ENCODE measurements at regions not wholly inside any gene's neighbourhood (a gene's known extent, or its start where the extent isn't known, plus 50 kb on each side); places are given as distances from the start of the nearest gene placed in this dataset.

- DNase-seq = no peak
Measured at GRCh38 chr9:105928416-105928815, 234.1 kb downstream of the TMEM38B start.

GRCh38 chr9:105930011-105930627 lies 235.8 kb downstream of the TMEM38B start:
- no peak for DNase-seq

GRCh38 chr9:105932276-105932675 lies 237.9 kb downstream of the TMEM38B start:
- no peak for DNase-seq

- no peak for DNase-seq
Measured at GRCh38 chr9:105950448-105950847, 256.1 kb downstream of the TMEM38B start.

- no peak for DNase-seq
Measured at GRCh38 chr9:105950894-105951293, 256.6 kb downstream of the TMEM38B start.

- no peak for DNase-seq
Measured at GRCh38 chr9:105954517-105954916, 260.2 kb downstream of the TMEM38B start.

GRCh38 chr9:105957830-105958229 lies 263.5 kb downstream of the TMEM38B start:
- DNase-seq = no peak

- no peak for DNase-seq
Measured at GRCh38 chr9:105958587-105958986, 264.2 kb downstream of the TMEM38B start.

- no peak for DNase-seq
Measured at GRCh38 chr9:105959531-105959930, 265.2 kb downstream of the TMEM38B start.

- no peak for DNase-seq
Measured at GRCh38 chr9:105963343-105964099, 269.2 kb downstream of the TMEM38B start.

GRCh38 chr9:105964156-105964555 lies 269.8 kb downstream of the TMEM38B start:
- no peak for DNase-seq

GRCh38 chr9:105966834-105967233 lies 272.5 kb downstream of the TMEM38B start:
- no peak for DNase-seq

GRCh38 chr9:105967248-105967647 lies 272.9 kb downstream of the TMEM38B start:
- DNase-seq = no peak

GRCh38 chr9:105967797-105968196 lies 273.5 kb downstream of the TMEM38B start:
- DNase-seq = no peak

GRCh38 chr9:105968811-105969466 lies 274.6 kb downstream of the TMEM38B start:
- DNase-seq = no peak

- DNase-seq = no peak
Measured at GRCh38 chr9:105969636-105970035, 275.3 kb downstream of the TMEM38B start.

- DNase-seq = no peak
Measured at GRCh38 chr9:105971986-105972385, 277.6 kb downstream of the TMEM38B start.

- DNase-seq = no peak
Measured at GRCh38 chr9:105972466-105973204, 278.3 kb downstream of the TMEM38B start.

GRCh38 chr9:105973951-105974351 lies 279.6 kb downstream of the TMEM38B start:
- DNase-seq = no peak

GRCh38 chr9:105975886-105976645 lies 281.7 kb downstream of the TMEM38B start:
- DNase-seq = no peak

- no peak for DNase-seq
Measured at GRCh38 chr9:105978336-105978735, 284.0 kb downstream of the TMEM38B start.

- no peak for DNase-seq
Measured at GRCh38 chr9:105978826-105979225, 284.5 kb downstream of the TMEM38B start.

GRCh38 chr9:105979290-105979689 lies 284.9 kb downstream of the TMEM38B start:
- DNase-seq = no peak
